ENCODE measurements at regions not wholly inside any gene's neighbourhood (a gene's known extent, or its start where the extent isn't known, plus 50 kb on each side); places are given as distances from the start of the nearest gene placed in this dataset.

DNA sequence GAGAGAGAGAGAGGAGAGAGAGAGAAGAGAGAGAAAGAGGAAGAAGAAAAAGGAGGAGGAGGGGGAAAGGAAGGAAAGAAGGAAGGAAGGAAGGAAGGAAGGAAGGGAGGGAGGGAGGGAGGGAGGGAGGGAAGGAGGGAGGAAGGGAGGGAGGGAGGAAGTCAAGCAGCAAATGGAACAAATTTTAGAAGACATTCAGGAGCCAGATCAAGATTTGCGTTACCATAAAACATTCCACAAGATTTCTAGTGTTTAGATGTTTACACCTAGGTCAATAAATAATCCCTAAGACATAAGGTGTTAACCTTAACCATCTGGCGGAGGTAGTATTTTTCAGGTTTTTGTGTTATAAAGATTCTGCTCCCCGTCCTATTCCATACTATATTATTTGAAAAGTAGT, 1320.1 kb upstream of the PRMT6 start:
- TF ChIP-seq, protein P1, sequence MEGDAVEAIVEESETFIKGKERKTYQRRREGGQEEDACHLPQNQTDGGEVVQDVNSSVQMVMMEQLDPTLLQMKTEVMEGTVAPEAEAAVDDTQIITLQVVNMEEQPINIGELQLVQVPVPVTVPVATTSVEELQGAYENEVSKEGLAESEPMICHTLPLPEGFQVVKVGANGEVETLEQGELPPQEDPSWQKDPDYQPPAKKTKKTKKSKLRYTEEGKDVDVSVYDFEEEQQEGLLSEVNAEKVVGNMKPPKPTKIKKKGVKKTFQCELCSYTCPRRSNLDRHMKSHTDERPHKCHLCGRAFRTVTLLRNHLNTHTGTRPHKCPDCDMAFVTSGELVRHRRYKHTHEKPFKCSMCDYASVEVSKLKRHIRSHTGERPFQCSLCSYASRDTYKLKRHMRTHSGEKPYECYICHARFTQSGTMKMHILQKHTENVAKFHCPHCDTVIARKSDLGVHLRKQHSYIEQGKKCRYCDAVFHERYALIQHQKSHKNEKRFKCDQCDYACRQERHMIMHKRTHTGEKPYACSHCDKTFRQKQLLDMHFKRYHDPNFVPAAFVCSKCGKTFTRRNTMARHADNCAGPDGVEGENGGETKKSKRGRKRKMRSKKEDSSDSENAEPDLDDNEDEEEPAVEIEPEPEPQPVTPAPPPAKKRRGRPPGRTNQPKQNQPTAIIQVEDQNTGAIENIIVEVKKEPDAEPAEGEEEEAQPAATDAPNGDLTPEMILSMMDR (IDR thresholded peaks at IDR 0.05; ENCODE audit: low read depth, low read length, missing control alignments), result no peak
- H3K4me3 ChIP-seq (replicated peaks; ENCODE audit: low read depth, low read length), result no peak overlapping the region
- DNase-seq (ENCODE audit: extremely low read depth, low read depth), result no peak

DNA sequence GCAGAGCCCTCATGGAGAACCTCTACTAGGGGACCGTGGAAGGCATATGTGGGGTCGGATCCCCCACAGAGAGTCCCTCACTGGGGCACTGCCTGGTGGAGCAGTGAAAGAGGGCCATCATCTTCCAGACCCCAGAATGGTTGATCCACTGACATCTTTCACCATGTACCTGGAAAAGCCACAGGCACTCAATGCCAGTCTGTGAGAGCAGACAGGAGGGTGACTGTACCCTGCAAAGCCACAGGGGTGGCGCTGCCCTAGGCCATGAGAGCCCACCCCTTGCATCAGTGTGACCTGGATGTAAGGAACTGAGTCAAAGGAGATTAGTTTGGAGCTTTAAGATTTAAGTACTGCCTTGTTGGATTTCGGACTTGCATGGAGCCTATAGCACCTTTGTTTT, 1276.7 kb upstream of the PRMT6 start:
- no peak overlapping the region for H3K4me3 ChIP-seq (replicated peaks; ENCODE audit: low read depth, low read length)
- no peak for DNase-seq (ENCODE audit: extremely low read depth, low read depth)
- TF ChIP-seq, protein P1 (IDR thresholded peaks at IDR 0.05; ENCODE audit: low read depth, low read length, missing control alignments), result no peak

DNA sequence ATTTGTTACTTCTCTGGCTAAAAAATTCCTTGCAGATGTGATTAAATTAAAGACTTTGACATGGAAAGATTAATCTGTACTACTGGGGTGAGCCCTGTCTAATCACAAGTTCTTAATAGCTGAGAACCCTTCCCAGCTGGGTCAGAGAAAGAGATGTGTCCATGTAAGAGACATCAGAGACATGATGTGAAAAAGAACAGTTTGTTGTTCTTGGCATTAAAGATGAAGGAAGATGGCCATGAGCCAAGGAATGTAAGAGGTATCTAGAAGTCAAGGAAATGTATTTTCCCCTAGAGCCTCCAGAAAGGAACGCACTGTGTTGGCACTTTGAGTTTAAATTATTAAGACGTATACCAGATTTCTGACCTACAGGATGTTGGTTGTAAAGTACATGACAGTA, 1271.5 kb upstream of the PRMT6 start:
- TF ChIP-seq, protein P1 (IDR thresholded peaks at IDR 0.05; ENCODE audit: low read depth, low read length, missing control alignments), result no peak
- DNase-seq (ENCODE audit: extremely low read depth, low read depth), result no peak
- H3K4me3 ChIP-seq (replicated peaks; ENCODE audit: low read depth, low read length), result no peak overlapping the region

DNA sequence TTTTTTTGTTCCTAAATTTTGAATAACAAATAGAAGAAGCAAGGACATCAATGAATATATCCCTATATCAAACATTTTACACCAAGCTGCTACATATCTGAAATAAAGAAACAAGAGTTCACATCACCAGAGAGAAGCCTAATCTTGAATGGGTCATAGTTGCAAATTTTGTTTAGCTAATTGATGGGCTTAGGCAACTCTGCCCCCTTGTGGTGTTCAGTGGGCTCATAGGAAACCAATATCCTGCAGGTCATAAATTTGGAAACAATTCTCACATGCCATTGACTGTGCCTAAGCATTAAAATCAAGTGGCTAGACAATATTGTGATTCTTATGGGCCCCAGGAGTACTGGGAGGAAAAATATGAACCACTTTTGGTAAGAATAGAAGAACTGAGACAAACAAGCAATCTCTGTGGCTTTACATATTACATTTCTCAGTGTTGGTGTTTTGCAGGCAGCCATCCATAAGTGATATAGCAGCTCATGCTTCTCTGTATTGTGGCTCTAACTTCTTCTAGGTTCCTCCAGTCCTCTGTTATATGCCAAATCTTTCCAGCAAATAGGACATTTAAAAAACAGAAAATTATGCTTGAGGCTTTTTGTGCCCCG, 1262.8 kb upstream of the PRMT6 start:
- TF ChIP-seq, protein P1 (IDR thresholded peaks at IDR 0.05; ENCODE audit: low read depth, low read length, missing control alignments), result peak; percentile 31
- DNase-seq (ENCODE audit: extremely low read depth, low read depth), result peak; percentile 0
- no peak overlapping the region for H3K4me3 ChIP-seq (replicated peaks; ENCODE audit: low read depth, low read length)

DNA sequence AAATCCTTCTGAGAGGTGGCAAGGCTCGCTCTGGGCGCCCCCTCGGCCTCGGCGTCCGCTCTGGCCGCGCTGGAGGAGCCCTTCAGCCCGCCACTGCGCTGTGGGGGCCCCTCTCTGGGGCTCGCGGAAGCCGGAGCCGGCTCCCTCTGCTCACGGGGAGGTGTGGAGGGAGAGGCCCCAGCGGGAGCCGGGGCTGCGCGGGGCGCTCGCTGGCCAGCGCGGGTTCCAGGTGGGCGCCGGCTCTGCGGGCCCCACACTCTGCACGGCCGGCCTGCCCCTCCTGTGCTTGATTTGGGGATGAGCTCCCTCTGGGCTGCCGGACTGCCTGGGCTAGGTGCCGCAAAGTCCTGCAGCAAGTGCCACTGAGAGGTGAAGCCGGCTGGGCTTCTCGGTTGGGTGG, 1260.7 kb upstream of the PRMT6 start:
- DNase-seq (ENCODE audit: extremely low read depth, low read depth), result no peak
- TF ChIP-seq, protein P1 (IDR thresholded peaks at IDR 0.05; ENCODE audit: low read depth, low read length, missing control alignments), result no peak
- no peak overlapping the region for H3K4me3 ChIP-seq (replicated peaks; ENCODE audit: low read depth, low read length)

DNA sequence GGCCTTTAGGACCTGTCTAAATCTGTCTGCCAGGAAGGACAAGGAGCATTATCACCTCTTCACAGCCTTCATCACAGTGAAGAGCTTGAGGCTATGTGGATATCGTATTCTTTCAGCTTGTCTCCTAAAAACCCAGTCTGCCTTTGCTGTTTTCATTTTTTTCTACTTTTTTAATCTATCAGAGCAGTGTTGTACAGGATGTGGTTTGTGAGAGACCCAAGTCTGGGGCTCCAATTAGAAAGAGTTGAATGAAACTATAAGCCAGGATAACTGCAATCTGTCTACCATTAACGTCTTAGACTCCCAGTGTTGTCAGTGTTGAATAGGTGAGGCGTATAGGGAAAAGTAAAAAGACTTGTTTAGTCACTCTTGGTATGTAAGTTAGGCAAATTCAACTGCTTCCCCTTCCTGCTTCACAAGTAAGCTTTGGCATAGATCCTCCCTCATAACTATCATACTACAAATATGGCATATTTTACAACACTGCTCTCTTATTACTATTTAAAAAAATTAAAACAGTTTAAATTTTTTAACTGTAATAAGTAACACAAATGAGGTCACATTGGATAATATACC, 1225.8 kb upstream of the PRMT6 start:
- TF ChIP-seq, protein P1 (IDR thresholded peaks at IDR 0.05; ENCODE audit: low read depth, low read length, missing control alignments), result no peak
- DNase-seq (ENCODE audit: extremely low read depth, low read depth), result no peak
- H3K4me3 ChIP-seq (replicated peaks; ENCODE audit: low read depth, low read length), result no peak overlapping the region

DNA sequence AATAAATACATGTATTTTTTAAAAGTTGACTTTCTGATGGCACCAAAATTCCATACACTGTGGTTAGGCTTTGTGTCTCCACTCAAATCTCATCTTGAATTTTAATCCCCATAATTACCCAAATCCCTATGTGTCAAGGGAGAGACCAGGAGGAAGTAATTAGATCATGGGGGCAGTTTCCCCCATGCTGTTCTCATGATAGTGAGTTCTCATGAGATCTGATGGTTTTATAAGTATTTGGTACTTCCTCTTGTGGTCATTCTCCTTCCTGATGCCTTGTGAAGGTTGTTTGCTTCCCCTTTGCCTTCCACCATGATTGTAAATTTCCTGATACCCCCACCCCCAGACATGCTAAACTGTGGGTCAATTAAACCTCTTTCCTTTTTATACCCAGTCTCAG, 1218.4 kb upstream of the PRMT6 start:
- TF ChIP-seq, protein P1 (IDR thresholded peaks at IDR 0.05; ENCODE audit: low read depth, low read length, missing control alignments), result no peak
- no peak for DNase-seq (ENCODE audit: extremely low read depth, low read depth)
- H3K4me3 ChIP-seq (replicated peaks; ENCODE audit: low read depth, low read length), result no peak overlapping the region
